B cell (primary cell): ENCODE measurements at regions not wholly inside any gene's neighbourhood (a gene's known extent, or its start where the extent isn't known, plus 50 kb on each side); places are given as distances from the start of the nearest gene placed in this dataset.

Source experiments
- ATAC-seq: fragments of 200-7000 bp; cut with Tn5 transposase; one replicate; pipeline ENCODE4 v1.10.0; 2021; ENCODE audit warnings: low read depth, mild to moderate bottlenecking, moderate number of reproducible peaks, moderate library complexity
- CTCF ChIA-PET: fragments of 350-600 bp; sonication (Branson Sonifier 250); formaldehyde crosslinking; loops from one replicate; lab custom pipeline; 2021; ENCODE audit warnings: antibody characterized with exemption, inconsistent platforms; lab: Charles Lee
- POLR2A ChIA-PET: fragments of 350-600 bp; sonication (Branson Sonifier 250); formaldehyde crosslinking; loops from one replicate; lab custom pipeline; 2021; ENCODE audit warnings: antibody characterized with exemption; lab: Charles Lee
- DNase-seq: peaks from one replicate; pipeline ENCODE4 v3.0.0; 2013
- H2AFZ ChIP-seq: 2 replicates; pipeline ENCODE4 v1.6.1; 2012; ENCODE audit warnings: mild to moderate bottlenecking, low read depth, low read length; ENCODE audit not compliant: insufficient read depth, poor library complexity, severe bottlenecking
- H3K27ac ChIP-seq, 2 donors: 1 replicate in 1 of 2; 2 replicates in 1 of 2; pipeline ENCODE4 v1.5.1; 2012 to 2013; ENCODE audit warnings: low read length in 2 of 2, mild to moderate bottlenecking in 2 of 2, moderate library complexity in 1 of 2
- H3K27me3 ChIP-seq, 4 experiments: fragments of 200-600 bp in 1 of 4; sonication (generic) in 1 of 4; replicated peaks in 1 of 4; 1 replicate in 2 of 4; 2 replicates in 2 of 4; pipeline versions ENCODE4 v1.6.1 to v1.7.0; 2013 to 2016; ENCODE audit warnings: low read length in 3 of 4, mild to moderate bottlenecking in 2 of 4, mixed read lengths in 1 of 4, moderate library complexity in 1 of 4; ENCODE audit not compliant: insufficient read depth in 4 of 4, control insufficient read depth in 3 of 4; ENCODE audit errors: control extremely low read depth in 1 of 4
- H3K36me3 ChIP-seq, 2 experiments: replicated peaks in 1 of 2; 1 replicate in 1 of 2; 2 replicates in 1 of 2; pipeline versions ENCODE4 v1.6.1 to v1.7.1; 2013; ENCODE audit warnings: low read length in 1 of 2; ENCODE audit not compliant: insufficient read depth in 2 of 2, control insufficient read depth in 1 of 2; ENCODE audit errors: control extremely low read depth in 1 of 2, extremely low read depth in 1 of 2
- H3K4me1 ChIP-seq, 2 donors: fragments of 200-600 bp in 1 of 2; sonication (generic) in 1 of 2; 1 replicate in 1 of 2; 2 replicates in 1 of 2; pipeline versions ENCODE4 v1.5.1 to v1.6.1; 2013 to 2017; ENCODE audit warnings: low read length in 2 of 2; ENCODE audit not compliant: control insufficient read depth in 2 of 2, insufficient read depth in 2 of 2
- H3K4me2 ChIP-seq: replicated peaks from 2 replicates; pipeline ENCODE3; 2012; ENCODE audit warnings: mild to moderate bottlenecking, low read depth, low read length; ENCODE audit not compliant: poor library complexity, severe bottlenecking
- H3K4me3 ChIP-seq, 5 experiments: fragments of 200-600 bp in 1 of 5; sonication (generic) in 1 of 5; 1 replicate in 3 of 5; 2 replicates in 2 of 5; pipeline versions ENCODE4 v1.5.1 to v1.7.0; 2011 to 2016; ENCODE audit warnings: low read length in 4 of 5, mild to moderate bottlenecking in 4 of 5, low read depth in 2 of 5, control low read depth in 1 of 5, moderate library complexity in 1 of 5; ENCODE audit not compliant: insufficient read depth in 1 of 5; ENCODE audit errors: control extremely low read depth in 1 of 5, extremely low read depth in 1 of 5
- H3K79me2 ChIP-seq: fragments of 200-600 bp; sonication (generic); one replicate; pipeline ENCODE4 v1.6.0; 2016; ENCODE audit warnings: low read length; ENCODE audit not compliant: control insufficient read depth, insufficient read depth
- H3K9ac ChIP-seq: fragments of 200-600 bp; sonication (generic); 2 replicates; pipeline ENCODE4 v1.6.1; 2017; ENCODE audit warnings: mild to moderate bottlenecking, low read length, moderate library complexity
- H3K9me3 ChIP-seq, 3 donors: one replicate each; pipeline versions ENCODE4 v1.6.1 to v1.7.1; 2013; ENCODE audit warnings: low read length in 2 of 3; ENCODE audit not compliant: control insufficient read depth in 2 of 3, insufficient read depth in 1 of 3; ENCODE audit errors: control extremely low read depth in 1 of 3
- H4K20me1 ChIP-seq: 2 replicates; pipeline ENCODE4 v1.6.0; 2012; ENCODE audit warnings: mild to moderate bottlenecking, low read length; ENCODE audit not compliant: insufficient read depth, control insufficient read depth, poor library complexity, severe bottlenecking
- H3K27ac Mint-ChIP-seq: one replicate; pipeline ENCODE4 v1.8.0; 2021; ENCODE audit warnings: mixed read lengths
- H3K27me3 Mint-ChIP-seq: one replicate; pipeline ENCODE4 v1.8.0; 2021; ENCODE audit warnings: mixed read lengths
- H3K4me1 Mint-ChIP-seq: one replicate; pipeline ENCODE4 v1.8.0; 2021; ENCODE audit warnings: mixed read lengths
- H3K4me3 Mint-ChIP-seq: one replicate; pipeline ENCODE4 v1.8.0; 2021; ENCODE audit warnings: mixed read lengths
- H3K9me3 Mint-ChIP-seq: one replicate; pipeline ENCODE4 v1.8.0; 2022; ENCODE audit warnings: mixed read lengths; ENCODE audit not compliant: insufficient read depth
- EZH2 ChIP-seq: IDR thresholded peaks from 2 replicates; pipeline ENCODE4 v1.6.1; 2012; ENCODE audit warnings: borderline replicate concordance, low read depth, mild to moderate bottlenecking, moderate library complexity, low read length; ENCODE audit not compliant: insufficient read depth, poor library complexity, severe bottlenecking
- WGBS: methylation state at CpG from one replicate; pipeline ENCODE4 v1.1.5; 2013; ENCODE audit warnings: missing lambda C conversion rate; ENCODE audit not compliant: insufficient coverage; 5-methylcytosine and 5-hydroxymethylcytosine counted together
- intact Hi-C: fragments of 100-400 bp; cut with micrococcal nuclease; formaldehyde crosslinking; loops from one replicate; pipeline ENCODE4 v1.10.0; 2022
- TF ChIP-seq, protein P1 (sequence below): fragments of 200-600 bp; IDR thresholded peaks from one replicate; pipeline ENCODE4 v1.8.0; 2022; ENCODE audit warnings: antibody characterized with exemption, mild to moderate bottlenecking

DNA sequence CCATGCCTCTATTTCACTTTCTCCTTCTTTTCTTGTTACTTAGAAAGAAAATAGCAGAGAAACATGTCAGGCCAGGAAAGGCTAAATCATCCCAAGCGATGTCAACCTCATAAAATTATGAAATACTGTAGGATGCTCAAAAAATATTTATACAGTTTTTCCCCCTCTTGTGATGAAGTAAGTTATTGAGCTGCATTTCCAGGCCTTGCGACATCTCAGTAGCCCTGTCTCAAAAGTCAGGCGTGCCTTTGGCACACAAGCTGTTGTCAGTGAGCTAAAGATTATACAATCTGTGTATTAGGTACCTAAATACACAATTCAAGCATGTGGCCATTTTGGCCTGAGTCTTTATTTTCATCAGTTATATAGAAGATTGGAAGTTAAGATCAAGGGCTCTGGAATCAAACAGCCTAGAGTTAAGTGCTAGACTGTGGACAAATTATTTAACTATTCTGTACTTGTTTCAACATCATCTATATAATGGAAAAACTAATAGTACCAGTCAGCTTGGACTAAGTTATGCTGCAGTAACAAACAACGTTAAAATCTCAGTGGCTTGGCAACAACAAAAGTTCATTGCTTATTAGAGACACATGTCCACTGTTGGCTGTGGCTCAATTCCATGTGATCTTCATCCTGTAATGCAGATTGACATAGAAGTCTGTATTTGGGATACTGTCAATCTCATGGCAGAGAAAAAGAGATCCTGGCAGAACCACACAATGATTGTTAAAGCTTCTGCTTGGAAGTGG, 406.4 kb upstream of the PROK2 start:
- DNase-seq (no peak), ATAC-seq (no peak)
- Histone ChIP-seq H3K4me2 (no peak overlapping the region), H3K27me3 (peaks cover 0 to 3% (median 0%) of the 10 kb centered on the region in 4 experiments), H3K9ac (no peak overlapping the region), H3K9me3 (peaks cover 0 to 3% (median 0%) of the 10 kb centered on the region in 3 donors), H2AFZ (no peak overlapping the region), H3K4me3 (no peak overlapping the region), H3K4me1 (peaks cover 11 to 12% of the 10 kb centered on the region in 2 donors), H4K20me1 (no peaks in the 10 kb centered on the region), H3K27ac (no peak overlapping the region), H3K79me2 (no peaks in the 10 kb centered on the region), H3K36me3 (no peaks in the 10 kb centered on the region)
- TF ChIP-seq, protein P1, sequence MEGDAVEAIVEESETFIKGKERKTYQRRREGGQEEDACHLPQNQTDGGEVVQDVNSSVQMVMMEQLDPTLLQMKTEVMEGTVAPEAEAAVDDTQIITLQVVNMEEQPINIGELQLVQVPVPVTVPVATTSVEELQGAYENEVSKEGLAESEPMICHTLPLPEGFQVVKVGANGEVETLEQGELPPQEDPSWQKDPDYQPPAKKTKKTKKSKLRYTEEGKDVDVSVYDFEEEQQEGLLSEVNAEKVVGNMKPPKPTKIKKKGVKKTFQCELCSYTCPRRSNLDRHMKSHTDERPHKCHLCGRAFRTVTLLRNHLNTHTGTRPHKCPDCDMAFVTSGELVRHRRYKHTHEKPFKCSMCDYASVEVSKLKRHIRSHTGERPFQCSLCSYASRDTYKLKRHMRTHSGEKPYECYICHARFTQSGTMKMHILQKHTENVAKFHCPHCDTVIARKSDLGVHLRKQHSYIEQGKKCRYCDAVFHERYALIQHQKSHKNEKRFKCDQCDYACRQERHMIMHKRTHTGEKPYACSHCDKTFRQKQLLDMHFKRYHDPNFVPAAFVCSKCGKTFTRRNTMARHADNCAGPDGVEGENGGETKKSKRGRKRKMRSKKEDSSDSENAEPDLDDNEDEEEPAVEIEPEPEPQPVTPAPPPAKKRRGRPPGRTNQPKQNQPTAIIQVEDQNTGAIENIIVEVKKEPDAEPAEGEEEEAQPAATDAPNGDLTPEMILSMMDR = no peak
- no peak for TF ChIP-seq EZH2
- no CpG with 5 or more reads among the region's 4 CpGs for WGBS
- Mint-ChIP-seq H3K9me3 (peaks cover 5% of the 10 kb centered on the region), H3K27me3 (peaks cover 3% of the 10 kb centered on the region), H3K4me1 (peaks cover 12% of the 10 kb centered on the region), H3K27ac (no peak overlapping the region), H3K4me3 (no peak overlapping the region)
- intact Hi-C loops = no loop called here
- CTCF ChIA-PET = no interaction called here
- POLR2A ChIA-PET = no interaction called here

DNA sequence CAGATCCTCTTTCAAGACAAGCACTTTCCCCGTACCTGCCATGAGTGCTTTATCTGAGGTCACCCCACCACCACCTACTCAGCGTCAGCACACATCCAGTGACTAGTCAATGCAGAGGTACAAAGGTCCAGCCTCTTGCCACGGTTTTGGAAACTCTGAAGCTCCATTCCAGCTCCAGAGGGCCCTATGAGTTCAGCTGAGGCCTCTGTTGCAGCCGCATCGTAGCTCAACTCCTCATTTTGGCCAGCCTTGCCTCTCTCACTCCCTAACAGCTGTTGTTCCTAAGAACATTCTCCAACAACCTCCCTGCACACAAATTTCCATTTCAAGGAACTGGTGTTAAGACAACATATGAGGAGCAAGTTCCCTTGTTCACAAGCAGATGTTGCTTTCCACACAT, 405.1 kb upstream of the PROK2 start:
- H3K36me3 ChIP-seq = no peaks in the 10 kb centered on the region
- Mint-ChIP-seq H3K27me3 (peaks cover 4% of the 10 kb centered on the region), H3K4me1 (peaks cover 22% of the 10 kb centered on the region), H3K4me3 (no peak overlapping the region), H3K9me3 (peaks cover 5% of the 10 kb centered on the region), H3K27ac (no peak overlapping the region)
- no peak overlapping the region for H3K4me2 ChIP-seq
- ChIA-PET POLR2A (no interaction called here), CTCF (no interaction called here)
- H3K9me3 ChIP-seq = peaks cover 0 to 5% (median 0%) of the 10 kb centered on the region in 3 donors
- H2AFZ ChIP-seq = no peak overlapping the region
- no peak overlapping the region for H3K4me3 ChIP-seq
- no peak overlapping the region for H3K9ac ChIP-seq
- H3K79me2 ChIP-seq = no peaks in the 10 kb centered on the region
- intact Hi-C loops = no loop called here
- peaks cover 0 to 7% (median 0%) of the 10 kb centered on the region in 4 experiments for H3K27me3 ChIP-seq
- ATAC-seq = no peak
- WGBS = 96% methylated on average over 5 of the region's 5 CpGs
- no peak for TF ChIP-seq EZH2
- TF ChIP-seq, protein P1 = no peak
- no peak overlapping the region for H3K27ac ChIP-seq
- no peak for DNase-seq
- H3K4me1 ChIP-seq = peaks cover 23% of the 10 kb centered on the region in 2 donors
- H4K20me1 ChIP-seq = no peaks in the 10 kb centered on the region
